Heart left ventricle (tissue), 16 donors: ENCODE measurements at regions not wholly inside any gene's neighbourhood (a gene's known extent, or its start where the extent isn't known, plus 50 kb on each side); places are given as distances from the start of the nearest gene placed in this dataset.

Experiments
- ATAC-seq, 4 donors: fragments of 200-7000 bp; cut with Tn5 transposase; one replicate each; pipeline ENCODE4 v1.9.1; 2020 to 2022; ENCODE audit warnings: moderate library complexity in 4 of 4, mild to moderate bottlenecking in 3 of 4, moderate number of reproducible peaks in 1 of 4
- DNase-seq, 5 donors: peaks; one replicate each; pipeline ENCODE4 v3.0.0-alpha.2; 2020
- H3K27ac ChIP-seq, 12 donors: fragments of 200-600 bp; sonication (generic) in 4 of 12; one replicate each; pipeline versions ENCODE4 v1.5.0 to v1.8.0; 2016 to 2022; ENCODE audit warnings: mild to moderate bottlenecking in 2 of 12
- H3K27me3 ChIP-seq, 9 donors: fragments of 200-600 bp; sonication (generic) in 2 of 9; one replicate each; pipeline versions ENCODE4 v1.5.1 to v1.8.0; 2016 to 2022; ENCODE audit warnings: mild to moderate bottlenecking in 3 of 9
- H3K36me3 ChIP-seq, 9 donors: fragments of 200-600 bp; sonication (generic) in 2 of 9; one replicate each; pipeline versions ENCODE4 v1.5.0 to v1.8.0; 2018 to 2022; ENCODE audit warnings: mild to moderate bottlenecking in 2 of 9
- H3K4me1 ChIP-seq, 12 donors: fragments of 200-600 bp; sonication (generic) in 4 of 12; one replicate each; pipeline versions ENCODE4 v1.5.0 to v1.8.0; 2016 to 2022; ENCODE audit warnings: mild to moderate bottlenecking in 3 of 12
- H3K4me3 ChIP-seq, 12 donors: fragments of 200-600 bp; sonication (generic) in 4 of 12; one replicate each; pipeline versions ENCODE4 v1.5.0 to v1.8.0; 2017 to 2022; ENCODE audit warnings: mild to moderate bottlenecking in 9 of 12, moderate library complexity in 4 of 12
- H3K9me3 ChIP-seq, 12 donors: fragments of 200-600 bp; sonication (generic) in 4 of 12; one replicate each; pipeline versions ENCODE4 v1.5.0 to v1.8.0; 2016 to 2022; ENCODE audit warnings: mild to moderate bottlenecking in 1 of 12
- CTCF ChIP-seq, 12 donors: fragments of 200-600 bp; sonication (generic) in 4 of 12; IDR thresholded peaks; one replicate each; pipeline versions ENCODE4 v1.5.0 to v1.8.0; 2018 to 2022; ENCODE audit warnings: antibody characterized with exemption in 12 of 12, mild to moderate bottlenecking in 5 of 12
- POLR2A ChIP-seq, 2 donors: fragments of 450-650 bp; IDR thresholded peaks; one replicate each; pipeline ENCODE4 v1.6.1; 2017; ENCODE audit warnings: antibody characterized with exemption in 2 of 2, mild to moderate bottlenecking in 2 of 2, moderate library complexity in 2 of 2
- WGBS, 4 donors: extraction: QIAGEN DNeasy Blood & Tissue Kit in 2 of 4; methylation state at CpG; one replicate each; pipeline versions ENCODE4 v1.1.5 to v1.1.7; 2013 to 2018; 5-methylcytosine and 5-hydroxymethylcytosine counted together
- intact Hi-C, 10 donors: fragments of 100-400 bp; cut with DNase I; formaldehyde crosslinking; loops; one replicate each; pipeline versions ENCODE4 v1.11.1 to v1.14.2; 2022
- donor health status: ischemic (EF 13 %, LVEDD 7.1; RV severe dilation, severe dysfunction).
- donor health status: healthy with polysubstance abuse.
- donor health status: DM: no; HTN: yes; CAD: no.
- donor health status: DM: no; HTN: no; CAD: no.
- donor health status: ischemic (EF 25% LVEDD 6.9; RV normal size, moderate dysfunction).
- donor health status: ischemic (EF 25% LVEDD 5.7; RV mildly dilated, moderate dysfunction).
- donor health status: healthy.
- donor health status: DM: yes; HTN: yes; CAD: no.
- donor health status: ischemic (EF 35%, LVEDD 5.7; RV mildly dilated, moderate dysfunction).
- donor health status: nonischemic (EF 11% LVEDD 7.7; RV severe dilation, severe dysfunction).
- donor health status: DM: yes; HTN: yes; CAD: no.
- donor health status: PGD.
- donor health status: ischemic (EF 29% LVEDD 5.4; RV normal size, mild dysfunction).
- donor health status: nonischemic (EF 23%, LVEDD 6.1; RV moderate dilation, normal function).

GRCh38 chr9:107922260-107922659 is 432.7 kb upstream of the KLF4 start:
- no peak for DNase-seq
- WGBS, 4 donors: 50 to 60% (median 53%) methylated on average over 1 of the region's 1 CpG
- intact Hi-C loops: no loop called here
- TF ChIP-seq CTCF (IDR thresholded peaks at IDR 0.05) (no peak), POLR2A (IDR thresholded peaks at IDR 0.05) (no peak)
- peaks cover 0 to 4% (median 0%) of the 10 kb centered on the region in 12 donors for H3K4me1 ChIP-seq
- H3K27me3 ChIP-seq: no peaks in the 10 kb centered on the region
- no peak overlapping the region for H3K4me3 ChIP-seq
- H3K36me3 ChIP-seq: no peaks in the 10 kb centered on the region
- peaks cover 0 to 18% (median 0%) of the 10 kb centered on the region in 12 donors for H3K9me3 ChIP-seq
- no peak overlapping the region for H3K27ac ChIP-seq
- ATAC-seq: no peak

GRCh38 chr9:107919263-107919662 is 429.7 kb upstream of the KLF4 start:
- no peak for DNase-seq
- Histone ChIP-seq H3K27me3 (no peaks in the 10 kb centered on the region), H3K9me3 (peaks cover 0 to 10% (median 0%) of the 10 kb centered on the region in 12 donors), H3K4me3 (no peak overlapping the region), H3K36me3 (no peaks in the 10 kb centered on the region), H3K4me1 (peaks cover 0 to 4% (median 0%) of the 10 kb centered on the region in 12 donors), H3K27ac (no peak overlapping the region)
- ATAC-seq: peak in 2 of 4 donors; percentile 39 to 46
- 76 to 84% (median 80%) methylated on average over 6 of the region's 6 CpGs for WGBS, 4 donors
- intact Hi-C loops: loop anchor here in 1 of 10 donors (10.0 kb wide), 1 partner anchor 56 kb away; no protein-coding TSS in a partner anchor
- TF ChIP-seq CTCF (IDR thresholded peaks at IDR 0.05): no peak
- no peak for TF ChIP-seq POLR2A (IDR thresholded peaks at IDR 0.05)

- WGBS, 4 donors: 74 to 84% (median 78%) methylated on average over 10 to 11 of the region's 11 CpGs
- no peak overlapping the region for H3K27ac ChIP-seq
- H3K4me1 ChIP-seq: peaks cover 0 to 4% (median 0%) of the 10 kb centered on the region in 12 donors
- peaks cover 0 to 10% (median 0%) of the 10 kb centered on the region in 12 donors for H3K9me3 ChIP-seq
- TF ChIP-seq POLR2A (IDR thresholded peaks at IDR 0.05) (no peak), CTCF (IDR thresholded peaks at IDR 0.05) (no peak)
- H3K4me3 ChIP-seq: no peak overlapping the region
- no peaks in the 10 kb centered on the region for H3K27me3 ChIP-seq
- ATAC-seq: no peak
- no peaks in the 10 kb centered on the region for H3K36me3 ChIP-seq
- no peak for DNase-seq
- intact Hi-C loops: loop anchor here in 1 of 10 donors (10.0 kb wide), 1 partner anchor 56 kb away; no protein-coding TSS in a partner anchor
Measured at GRCh38 chr9:107918749-107919148, 429.2 kb upstream of the KLF4 start.

- Histone ChIP-seq H3K4me1 (peaks cover 0 to 2% (median 0%) of the 10 kb centered on the region in 12 donors), H3K27ac (no peak overlapping the region), H3K4me3 (no peak overlapping the region), H3K9me3 (peaks cover 0 to 29% (median 2%) of the 10 kb centered on the region in 12 donors), H3K36me3 (no peaks in the 10 kb centered on the region), H3K27me3 (no peaks in the 10 kb centered on the region)
- 53 to 73% (median 57%) methylated on average over 1 of the region's 1 CpG for WGBS, 4 donors
- intact Hi-C loops: loop anchor here in 1 of 10 donors (10.0 kb wide), 1 partner anchor 61 kb away; no protein-coding TSS in a partner anchor
- TF ChIP-seq POLR2A (IDR thresholded peaks at IDR 0.05) (no peak), CTCF (IDR thresholded peaks at IDR 0.05) (no peak)
- DNase-seq (no peak), ATAC-seq (no peak)
Measured at GRCh38 chr9:107914151-107914550, 424.6 kb upstream of the KLF4 start.
